ENCODE measurements at regions not wholly inside any gene's neighbourhood (a gene's known extent, or its start where the extent isn't known, plus 50 kb on each side); places are given as distances from the start of the nearest gene placed in this dataset.

- TF ChIP-seq CTCF (IDR thresholded peaks at IDR 0.05; ENCODE audit: low read length, missing control alignments) = no peak
- DNase-seq (ENCODE audit: low read depth) = peak; percentile 71
- H3K4me3 ChIP-seq (replicated peaks; ENCODE audit: low read depth, low read length) = peak overlapping the region; percentile 43
Measured at GRCh38 chr10:29691564-29692072, 56.8 kb upstream of the SVIL start.

GRCh38 chr10:29689001-29689400, 54.2 kb upstream of the SVIL start:
- no peak overlapping the region for H3K4me3 ChIP-seq (replicated peaks; ENCODE audit: low read depth, low read length)
- peak; percentile 74 for DNase-seq (ENCODE audit: low read depth)

GRCh38 chr10:29688230-29688661, 53.5 kb upstream of the SVIL start:
- H3K4me3 ChIP-seq (replicated peaks; ENCODE audit: low read depth, low read length) = no peak overlapping the region
- TF ChIP-seq CTCF (IDR thresholded peaks at IDR 0.05; ENCODE audit: low read length, missing control alignments) = no peak
- peak; percentile 5 for DNase-seq (ENCODE audit: low read depth)

More at GRCh38 chr10:29689001-29689400, 54.2 kb upstream of the SVIL start:
- no peak for TF ChIP-seq CTCF (IDR thresholded peaks at IDR 0.05; ENCODE audit: low read length, missing control alignments)

- TF ChIP-seq CTCF (IDR thresholded peaks at IDR 0.05; ENCODE audit: low read length, missing control alignments) = no peak
- no peak overlapping the region for H3K4me3 ChIP-seq (replicated peaks; ENCODE audit: low read depth, low read length)
- peak; percentile 49 for DNase-seq (ENCODE audit: low read depth)
Measured at GRCh38 chr10:29687421-29688164, 52.8 kb upstream of the SVIL start.

- no peak for TF ChIP-seq CTCF (IDR thresholded peaks at IDR 0.05; ENCODE audit: low read length, missing control alignments)
- DNase-seq (ENCODE audit: low read depth) = no peak
- no peak overlapping the region for H3K4me3 ChIP-seq (replicated peaks; ENCODE audit: low read depth, low read length)
Measured at GRCh38 chr10:29685506-29685905, 50.7 kb upstream of the SVIL start.

Data from fibroblast of pulmonary artery (primary cell).